ENCODE measurements at regions not wholly inside any gene's neighbourhood (a gene's known extent, or its start where the extent isn't known, plus 50 kb on each side); places are given as distances from the start of the nearest gene placed in this dataset.

- no peak for DNase-seq
Measured at GRCh38 chr3:187936676-187937075, 191.4 kb upstream of the BCL6 start.

GRCh38 chr3:187939891-187940290 lies 194.6 kb upstream of the BCL6 start:
- DNase-seq = no peak

- DNase-seq = no peak
Measured at GRCh38 chr3:187941135-187941847, 196.0 kb upstream of the BCL6 start.

- DNase-seq = no peak
Measured at GRCh38 chr3:187941848-187942194, 196.6 kb upstream of the BCL6 start.

- DNase-seq = no peak
Measured at GRCh38 chr3:187942658-187943241, 197.5 kb upstream of the BCL6 start.

GRCh38 chr3:187943677-187944389 lies 198.6 kb upstream of the BCL6 start:
- no peak for DNase-seq

- DNase-seq = no peak
Measured at GRCh38 chr3:187944390-187945179, 199.3 kb upstream of the BCL6 start.

GRCh38 chr3:187945374-187945773 lies 200.1 kb upstream of the BCL6 start:
- DNase-seq = no peak

- DNase-seq = no peak
Measured at GRCh38 chr3:187946163-187946691, 201.0 kb upstream of the BCL6 start.

GRCh38 chr3:187946981-187947380 lies 201.7 kb upstream of the BCL6 start:
- DNase-seq = no peak

- DNase-seq = no peak
Measured at GRCh38 chr3:187947927-187948682, 202.8 kb upstream of the BCL6 start.

- DNase-seq = no peak
Measured at GRCh38 chr3:187949093-187949820, 204.0 kb upstream of the BCL6 start.

- no peak for DNase-seq
Measured at GRCh38 chr3:187950671-187951070, 203.3 kb upstream of the LPP start.

- no peak for DNase-seq
Measured at GRCh38 chr3:187951452-187952190, 202.3 kb upstream of the LPP start.

- no peak for DNase-seq
Measured at GRCh38 chr3:187952849-187953248, 201.1 kb upstream of the LPP start.

GRCh38 chr3:187954516-187954872 lies 199.5 kb upstream of the LPP start:
- no peak for DNase-seq

GRCh38 chr3:187954873-187955586 lies 198.9 kb upstream of the LPP start:
- no peak for DNase-seq

- no peak for DNase-seq
Measured at GRCh38 chr3:187955587-187955952, 198.4 kb upstream of the LPP start.

GRCh38 chr3:187957165-187957581 lies 196.8 kb upstream of the LPP start:
- DNase-seq = no peak

GRCh38 chr3:187957582-187957981 lies 196.4 kb upstream of the LPP start:
- DNase-seq = no peak

Measured in stimulated activated CD4-positive, alpha-beta T cell treated with anti-CD3 and anti-CD28 coated beads, Interleukin-1b, Interleukin-23, amount 100 ng/mL, for 48 hours (primary cell).